A673 (cell line): ENCODE measurements at regions not wholly inside any gene's neighbourhood (a gene's known extent, or its start where the extent isn't known, plus 50 kb on each side); places are given as distances from the start of the nearest gene placed in this dataset.
A peak's percentile ranks its signal among the peaks of the same experiment; 100 is the strongest.

Experiments
- BruUV-seq: library from RNA; stranded (reverse); fragments of 400-500 nt; replicated peaks from 2 replicates; lab custom pipeline; 2021; lab: Mats Ljungman, UMichigan
- CTCF ChIA-PET: fragments of 300-600 bp; sonication (Branson Sonifier 250); formaldehyde crosslinking; loops from one replicate; lab custom pipeline; 2022; ENCODE audit warnings: antibody characterized with exemption; lab: Charles Lee
- POLR2A ChIA-PET: fragments of 300-600 bp; sonication (Branson Sonifier 250); formaldehyde crosslinking; loops from one replicate; lab custom pipeline; 2022; ENCODE audit warnings: antibody characterized with exemption; ENCODE audit not compliant: low non-redundant PET; lab: Charles Lee
- DNase-seq: peaks from one replicate; pipeline ENCODE4 v3.0.0-alpha.2; 2015; ENCODE audit warnings: low spot score
- H3K27ac ChIP-seq: fragments of 200-600 bp; sonication (generic); 2 replicates; pipeline ENCODE4 v1.5.1; 2016; ENCODE audit warnings: mixed run types, low read depth, mild to moderate bottlenecking, mixed read lengths, antibody characterized with exemption, low read length; ENCODE audit not compliant: poor library complexity, severe bottlenecking
- H3K27me3 ChIP-seq: fragments of 200-600 bp; sonication (generic); replicated peaks from 2 replicates; pipeline ENCODE4 v1.6.1; 2017; ENCODE audit warnings: mixed run types, low read depth, mild to moderate bottlenecking, mixed read lengths, antibody characterized with exemption, low read length; ENCODE audit not compliant: insufficient read depth, poor library complexity
- H3K36me3 ChIP-seq: fragments of 200-600 bp; sonication (generic); 2 replicates; pipeline ENCODE4 v1.6.1; 2016; ENCODE audit warnings: mixed run types, mild to moderate bottlenecking, mixed read lengths, antibody characterized with exemption, low read length; ENCODE audit not compliant: insufficient read depth, poor library complexity, severe bottlenecking
- H3K4me1 ChIP-seq: fragments of 200-600 bp; sonication (generic); 2 replicates; pipeline ENCODE4 v1.6.1; 2017; ENCODE audit warnings: mixed run types, mild to moderate bottlenecking, mixed read lengths, antibody characterized with exemption, low read length; ENCODE audit not compliant: insufficient read depth, poor library complexity, severe bottlenecking
- H3K4me3 ChIP-seq: fragments of 200-600 bp; sonication (generic); 2 replicates; pipeline ENCODE4 v1.5.1; 2016; ENCODE audit warnings: low read depth, mixed run types, mild to moderate bottlenecking, mixed read lengths, low read length; ENCODE audit not compliant: poor library complexity, severe bottlenecking
- H3K9me3 ChIP-seq: fragments of 200-600 bp; sonication (generic); 2 replicates; pipeline ENCODE4 v1.6.1; 2016; ENCODE audit warnings: mixed run types, low read depth, mild to moderate bottlenecking, mixed read lengths, antibody characterized with exemption, low read length; ENCODE audit not compliant: poor library complexity, severe bottlenecking
- CTCF ChIP-seq: fragments of 300-800, 200-600 bp; sonication (generic); conservative IDR thresholded peaks from 2 replicates; pipeline ENCODE4 v1.5.1; 2017; ENCODE audit warnings: low read depth, mild to moderate bottlenecking, antibody characterized with exemption, low read length, moderate library complexity, mixed read lengths
- EZH2 ChIP-seq: fragments of 200-600 bp; sonication (generic); IDR thresholded peaks from 2 replicates; pipeline ENCODE4 v1.6.1; 2017; ENCODE audit warnings: borderline replicate concordance, low read depth, mild to moderate bottlenecking, mixed read lengths, antibody characterized with exemption, low read length; ENCODE audit not compliant: poor library complexity, severe bottlenecking
- intact Hi-C: fragments of 100-400 bp; cut with micrococcal nuclease; formaldehyde crosslinking; loops from one replicate; pipeline ENCODE4 v1.10.0; 2022; ENCODE audit not compliant: unreplicated experiment

DNA sequence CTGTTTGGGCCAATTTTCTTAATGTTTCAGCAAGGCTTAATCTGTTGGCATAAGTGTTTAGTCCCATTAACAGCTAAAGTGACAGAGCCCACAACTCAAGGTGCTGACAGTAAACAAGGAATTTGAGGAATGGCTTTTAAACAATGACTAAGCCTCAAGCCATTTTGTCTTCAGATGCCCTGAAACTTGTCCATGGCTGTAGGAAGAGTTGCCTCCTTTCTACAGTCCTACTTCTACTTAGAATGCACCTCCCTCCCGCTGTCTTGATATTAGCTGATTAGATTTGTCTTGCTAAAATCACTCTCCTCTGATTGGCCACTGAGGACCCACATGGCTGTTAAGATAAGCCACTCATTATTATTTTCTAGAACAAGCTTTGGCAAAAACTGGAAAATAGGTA lies 188.4 kb upstream of the OTX2 start:
- Histone ChIP-seq H3K36me3 (no peaks in the 10 kb centered on the region), H3K27ac (no peak overlapping the region), H3K9me3 (no peaks in the 10 kb centered on the region), H3K27me3 (no peaks in the 10 kb centered on the region), H3K4me1 (peaks cover 27% of the 10 kb centered on the region), H3K4me3 (no peak overlapping the region)
- peak; percentile 31 for DNase-seq
- ChIA-PET POLR2A (no interaction called here), CTCF (no interaction called here)
- TF ChIP-seq EZH2: no peak
- no peak for TF ChIP-seq CTCF
- intact Hi-C loops: no loop called here
- BruUV-seq: no TSS peak

DNA sequence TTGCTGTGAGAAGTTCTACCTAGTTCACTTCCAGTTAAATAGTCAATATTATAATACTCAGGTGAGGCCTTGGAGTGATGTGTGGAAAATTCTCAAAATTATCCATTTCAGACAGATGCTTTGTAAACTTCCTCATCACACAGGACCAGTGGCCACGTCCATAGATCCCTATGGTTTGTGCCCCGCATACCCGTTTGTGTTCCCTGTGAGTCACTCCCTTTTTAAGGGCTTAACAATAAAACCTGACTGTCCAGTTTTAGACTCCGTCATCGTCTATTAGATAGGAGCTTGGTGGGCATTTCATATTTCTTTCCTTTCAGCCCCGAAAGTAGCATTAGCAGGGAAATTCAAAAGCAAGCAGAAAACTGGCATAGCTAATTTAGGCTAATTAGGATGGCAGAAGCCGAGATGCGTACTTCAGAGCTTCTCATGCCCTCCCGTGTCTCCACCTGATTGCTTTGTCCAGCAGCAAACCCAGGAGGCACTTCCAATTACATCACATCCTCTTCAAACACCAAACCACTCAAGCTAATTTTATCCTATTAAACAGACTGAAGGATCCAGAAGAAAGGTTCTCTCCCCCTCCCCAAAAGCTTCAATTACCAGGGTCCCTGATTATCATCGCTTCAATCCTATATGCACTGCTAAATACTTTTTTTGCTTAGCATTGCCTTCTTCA lies 186.6 kb upstream of the OTX2 start:
- no TSS peak for BruUV-seq
- peaks cover 27% of the 10 kb centered on the region for H3K4me1 ChIP-seq
- TF ChIP-seq CTCF (no peak), EZH2 (no peak)
- no peak overlapping the region for H3K27ac ChIP-seq
- no peaks in the 10 kb centered on the region for H3K27me3 ChIP-seq
- H3K4me3 ChIP-seq: no peak overlapping the region
- CTCF ChIA-PET: no interaction called here
- no peaks in the 10 kb centered on the region for H3K9me3 ChIP-seq
- POLR2A ChIA-PET: no interaction called here
- H3K36me3 ChIP-seq: no peaks in the 10 kb centered on the region
- intact Hi-C loops: loop anchor here (1.0 kb wide), 1 partner anchor 8 kb away; no protein-coding TSS in a partner anchor
- no peak for DNase-seq

DNA sequence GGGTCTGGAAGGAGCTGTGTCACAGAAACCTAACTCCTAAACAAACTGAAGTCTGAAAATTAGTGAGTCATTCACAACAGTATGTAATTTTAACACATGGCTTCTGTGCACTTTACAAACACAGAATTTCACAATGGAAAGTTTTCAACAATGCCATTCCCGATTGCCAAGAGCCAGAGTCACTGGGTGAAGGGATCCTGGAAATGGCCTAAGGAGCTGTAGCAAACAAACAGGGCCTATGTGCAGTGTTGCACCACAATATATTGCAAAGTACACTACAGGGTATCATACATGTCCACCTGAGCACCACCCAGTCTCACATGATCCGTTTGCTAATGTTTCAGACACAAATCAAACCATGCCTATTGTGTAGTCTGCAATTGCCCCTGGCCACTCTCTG lies 184.7 kb upstream of the OTX2 start:
- Histone ChIP-seq H3K4me1 (peaks cover 27% of the 10 kb centered on the region), H3K36me3 (no peaks in the 10 kb centered on the region), H3K27ac (no peak overlapping the region), H3K9me3 (no peaks in the 10 kb centered on the region), H3K4me3 (no peak overlapping the region), H3K27me3 (no peaks in the 10 kb centered on the region)
- TF ChIP-seq EZH2: no peak
- TF ChIP-seq CTCF: no peak
- no peak for DNase-seq
- ChIA-PET CTCF (no interaction called here), POLR2A (no interaction called here)
- intact Hi-C loops: no loop called here
- BruUV-seq: no TSS peak
